ENCODE measurements at regions not wholly inside any gene's neighbourhood (a gene's known extent, or its start where the extent isn't known, plus 50 kb on each side); places are given as distances from the start of the nearest gene placed in this dataset.

GRCh38 chr5:82387001-82387818, 109.1 kb upstream of the RPS23 start:
- FAIRE-seq = peak; percentile 76

DNA sequence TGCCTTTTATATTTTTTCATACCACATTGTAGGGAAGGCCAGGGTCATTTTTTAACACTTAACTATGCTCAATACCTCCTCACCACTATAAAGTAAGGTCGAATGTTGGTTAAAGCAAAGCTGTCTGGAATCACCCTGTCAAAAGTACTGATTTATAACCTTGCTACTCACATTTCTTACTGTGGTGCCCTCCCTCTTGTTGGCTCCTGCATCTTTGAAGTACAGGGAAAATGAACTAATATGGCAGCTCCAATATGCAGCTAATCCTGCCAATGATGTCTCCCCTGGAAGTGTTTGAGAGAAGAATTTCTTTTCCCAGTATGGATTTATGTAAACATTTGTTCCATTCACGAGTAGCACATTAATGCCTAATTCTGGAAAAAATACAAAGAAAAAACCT, 108.4 kb upstream of the RPS23 start:
- FAIRE-seq = no peak

DNA sequence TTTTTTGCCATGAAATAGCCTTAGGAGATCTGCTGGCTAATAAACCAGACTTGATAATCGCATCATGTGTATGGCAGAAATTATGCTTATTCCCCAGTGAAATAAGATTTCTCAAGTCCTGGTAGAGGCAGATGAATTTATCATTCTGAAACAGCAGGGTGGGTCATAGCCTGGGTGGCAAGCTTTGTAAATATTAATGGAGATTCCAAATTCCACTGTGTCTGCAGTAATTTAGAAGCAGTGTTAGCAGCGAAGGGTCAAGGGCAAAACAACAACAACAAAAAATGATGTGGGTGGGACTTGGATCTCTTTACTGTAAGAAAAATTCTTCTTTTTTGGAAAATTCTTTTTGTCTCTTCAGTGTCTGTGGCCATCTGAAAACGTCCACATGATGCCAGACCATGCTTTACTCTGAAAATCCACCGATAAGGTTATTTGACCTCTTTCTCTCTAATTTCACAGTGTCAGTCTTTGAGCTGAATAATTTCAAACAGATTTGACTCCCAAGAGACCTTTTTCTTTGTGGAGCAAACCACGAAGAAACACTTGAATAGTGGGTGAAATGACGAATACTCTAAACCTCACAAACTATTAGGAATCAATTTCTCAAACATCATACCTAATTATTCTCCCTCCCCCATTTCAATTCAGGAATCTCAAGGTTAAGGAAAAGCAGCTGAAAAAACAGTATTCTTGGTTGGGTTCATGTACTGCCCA, 106.0 kb upstream of the RPS23 start:
- peak; percentile 53 for FAIRE-seq

- FAIRE-seq = no peak
Observed at GRCh38 chr5:82381591-82381990, 103.4 kb upstream of the RPS23 start.

- FAIRE-seq = no peak
Observed at GRCh38 chr5:82376307-82376706, 98.2 kb upstream of the RPS23 start.

DNA sequence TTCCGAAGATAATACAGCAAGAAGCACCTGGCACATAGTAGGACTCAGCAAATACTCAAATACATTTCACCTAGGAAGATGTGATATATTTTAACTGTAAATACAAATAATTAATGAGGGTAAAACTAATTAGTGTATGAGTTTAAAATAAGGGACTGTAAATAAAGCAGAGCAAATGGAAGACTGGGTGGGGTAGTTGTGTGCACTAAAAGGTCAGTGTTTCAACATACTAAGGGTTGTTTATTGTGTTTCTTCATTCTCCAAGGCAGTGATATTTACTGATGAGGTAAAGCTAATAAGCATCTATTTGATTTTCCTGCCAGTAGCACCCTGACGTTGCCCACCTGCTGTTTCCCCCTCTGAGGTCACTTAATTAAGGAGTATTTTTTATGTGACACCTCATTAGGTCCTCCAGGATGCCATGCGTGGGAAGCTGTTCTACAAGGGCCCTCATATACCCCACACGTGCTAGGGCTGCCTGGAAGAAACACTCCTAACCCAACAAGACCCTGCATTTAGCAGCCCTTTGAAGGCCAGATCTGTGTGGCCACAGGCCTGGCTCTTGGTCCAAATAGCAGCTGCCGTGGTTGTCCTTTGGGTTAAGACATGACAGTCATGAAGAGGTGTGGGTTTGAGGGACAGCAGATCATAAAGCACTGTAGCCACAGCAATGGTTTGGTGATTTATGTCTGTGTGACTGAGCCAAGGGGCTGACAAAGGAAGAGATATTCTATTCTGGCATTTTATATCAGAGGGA, 97.5 kb upstream of the RPS23 start:
- no peak for FAIRE-seq

- no peak for FAIRE-seq
Observed at GRCh38 chr5:82374637-82375036, 96.5 kb upstream of the RPS23 start.

DNA sequence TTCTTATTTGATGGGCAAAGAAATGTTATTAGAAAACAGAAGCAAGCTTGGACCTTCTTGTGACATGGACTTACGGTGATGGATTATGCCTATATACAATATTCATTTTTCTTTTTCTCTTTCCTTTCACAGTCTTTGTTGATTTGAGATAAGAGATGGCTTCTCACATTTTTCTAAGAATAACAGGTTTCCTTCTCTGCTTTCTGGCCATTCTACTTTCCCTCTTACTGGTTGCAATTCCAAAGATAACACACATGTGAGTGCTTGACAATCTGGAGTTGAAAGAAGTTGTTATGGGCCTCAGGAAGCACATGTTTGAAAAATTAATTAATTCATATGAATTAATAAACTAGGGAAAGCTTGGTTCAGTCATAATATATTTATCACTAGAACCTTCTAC, 89.8 kb upstream of the RPS23 start:
- FAIRE-seq = no peak

DNA sequence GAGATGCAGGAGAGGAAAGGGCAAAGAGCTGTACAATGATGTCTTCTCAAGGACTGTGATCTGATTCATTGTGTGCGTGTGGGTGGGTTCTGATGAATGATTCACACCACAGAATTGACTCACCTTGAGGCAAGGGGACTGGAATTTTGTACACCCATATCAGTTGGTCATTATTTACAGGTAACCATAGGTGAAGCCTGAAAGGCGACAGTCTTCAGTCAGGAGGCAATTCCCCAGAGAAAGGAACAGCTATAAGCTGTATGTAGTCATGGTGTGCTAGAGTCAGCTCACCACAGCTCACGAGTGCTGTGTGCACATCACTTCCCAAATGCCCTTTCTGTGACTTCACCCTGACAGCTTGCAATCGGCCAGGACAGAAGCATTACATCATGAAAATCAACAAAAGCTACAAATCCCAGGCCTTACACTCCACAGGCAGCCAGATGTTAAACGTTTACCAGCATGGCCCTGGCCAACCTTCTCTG, 87.6 kb upstream of the RPS23 start:
- no peak for FAIRE-seq

DNA sequence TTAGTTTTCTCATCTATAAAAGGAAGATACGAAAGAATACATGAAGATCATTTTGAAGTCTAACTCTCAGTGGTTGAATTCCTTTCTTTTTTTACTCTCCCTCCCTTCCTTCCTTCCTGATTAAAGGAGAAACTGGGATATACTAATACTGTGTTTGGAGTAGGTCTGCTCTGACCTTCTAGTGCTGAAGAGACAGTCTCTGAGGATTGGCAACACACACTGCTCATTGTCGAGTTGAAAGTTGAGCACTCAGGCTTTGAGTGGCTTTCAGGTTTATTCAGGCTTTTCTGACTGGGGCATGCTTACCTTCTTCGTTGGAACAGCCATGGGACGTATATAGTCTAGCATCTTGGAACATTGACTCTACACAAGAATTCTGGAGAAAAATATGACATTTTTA, 86.9 kb upstream of the RPS23 start:
- FAIRE-seq = no peak

DNA sequence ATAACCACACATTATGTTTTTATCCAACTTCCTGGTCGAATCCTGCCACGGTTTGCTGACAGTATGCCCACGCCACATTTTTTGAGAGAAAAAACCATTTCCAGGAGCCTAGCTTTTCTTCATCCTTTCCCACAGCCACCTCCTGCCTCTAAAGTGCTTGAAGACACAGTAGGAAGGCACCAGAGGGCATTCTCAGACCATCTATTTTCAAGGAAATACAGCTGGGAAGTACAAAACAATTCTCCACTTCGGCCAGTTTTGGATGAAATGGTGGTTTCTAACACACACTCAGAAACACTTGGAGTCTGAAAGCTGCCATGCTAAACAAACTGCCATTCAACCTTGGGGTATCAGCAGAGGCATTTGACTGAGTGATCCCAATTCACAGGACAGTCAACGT, 86.3 kb upstream of the RPS23 start:
- FAIRE-seq = peak; percentile 39

GRCh38 chr5:82363524-82363923, 85.4 kb upstream of the RPS23 start:
- no peak for FAIRE-seq

- no peak for FAIRE-seq
Observed at GRCh38 chr5:82362636-82363035, 84.5 kb upstream of the RPS23 start.

DNA sequence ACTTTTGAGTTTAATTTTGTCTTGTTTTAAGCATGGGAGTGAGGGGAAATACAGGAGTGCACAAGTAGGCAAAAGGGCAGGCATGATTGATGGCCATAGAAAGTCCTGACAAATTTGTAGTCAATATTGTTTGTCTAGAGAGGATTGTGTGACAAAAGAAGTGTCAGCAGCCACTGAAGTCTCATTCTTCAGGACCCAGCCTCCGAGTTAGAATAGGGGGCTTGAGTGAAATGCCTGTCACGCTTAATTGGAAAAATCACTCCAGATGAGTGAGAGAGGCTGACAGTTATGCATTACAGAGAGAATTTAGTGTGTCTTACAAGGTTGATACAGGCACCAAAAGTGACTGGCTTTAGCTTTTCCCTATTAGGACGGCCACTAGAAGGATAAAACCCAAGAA, 81.9 kb upstream of the RPS23 start:
- no peak for FAIRE-seq

GRCh38 chr5:82359272-82359671, 81.1 kb upstream of the RPS23 start:
- no peak for FAIRE-seq

- no peak for FAIRE-seq
Observed at GRCh38 chr5:82358457-82358856, 80.3 kb upstream of the RPS23 start.

DNA sequence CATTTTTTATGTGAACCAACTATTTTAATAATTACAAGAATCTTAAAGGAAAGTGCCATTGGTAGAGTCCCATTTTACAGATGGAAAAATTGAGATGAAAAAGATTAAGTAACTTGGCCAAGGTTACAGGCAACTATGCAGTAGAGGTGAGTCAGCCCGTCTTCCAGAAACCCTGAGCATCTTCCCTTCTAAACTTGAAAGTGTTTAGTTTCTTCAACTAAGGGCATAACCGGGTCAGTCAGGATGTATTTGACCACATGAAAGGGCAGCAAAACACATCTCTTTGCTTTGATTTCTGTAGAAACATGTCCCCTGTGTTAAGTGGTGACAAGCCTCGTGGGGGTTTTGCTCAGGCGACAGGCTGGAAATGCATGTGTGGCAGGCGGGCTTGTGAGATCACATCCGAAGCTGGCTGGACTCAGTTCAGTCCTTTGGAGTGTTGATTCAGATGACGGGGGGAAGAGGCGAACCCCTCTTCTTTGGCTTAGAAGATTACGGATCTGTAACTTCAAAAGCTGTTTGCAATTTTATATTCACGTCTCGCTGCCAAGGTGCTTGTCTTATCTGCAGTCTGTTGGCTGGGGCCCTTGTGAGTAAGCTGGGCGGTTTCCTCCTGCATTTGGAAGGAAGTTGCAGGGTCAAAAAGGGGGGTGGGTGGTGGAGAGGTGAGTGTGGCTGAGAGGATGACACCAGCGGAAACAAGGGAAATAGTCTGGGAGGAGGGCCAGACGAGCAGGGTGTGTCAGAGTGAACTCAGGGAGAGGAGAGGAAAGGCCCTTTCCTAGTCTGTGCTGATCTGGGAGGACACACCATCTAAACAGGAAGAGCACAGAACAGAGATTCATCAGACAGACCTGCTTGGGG, 78.9 kb upstream of the RPS23 start:
- FAIRE-seq = peak; percentile 33

DNA sequence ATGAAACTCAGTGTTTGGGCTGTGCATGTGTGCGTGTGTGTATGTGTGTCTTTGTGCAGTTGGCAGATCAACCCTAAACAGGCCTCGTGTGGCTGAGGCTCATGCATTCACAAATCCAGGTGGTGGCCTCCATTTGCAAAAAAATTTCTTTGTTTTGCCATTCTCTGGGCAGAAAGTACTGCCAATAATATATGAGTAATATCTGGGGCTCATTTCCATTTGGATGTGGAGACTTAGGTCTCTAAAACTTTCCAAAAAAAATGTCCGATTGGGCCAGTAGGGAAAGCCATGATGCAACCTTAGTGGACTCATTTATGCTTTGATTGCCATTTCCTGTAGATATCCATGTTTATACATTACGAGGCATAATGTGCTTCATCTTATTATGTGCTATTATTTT, 77.9 kb upstream of the RPS23 start:
- FAIRE-seq = no peak

- no peak for FAIRE-seq
Observed at GRCh38 chr5:82355496-82355895, 77.3 kb upstream of the RPS23 start.

DNA sequence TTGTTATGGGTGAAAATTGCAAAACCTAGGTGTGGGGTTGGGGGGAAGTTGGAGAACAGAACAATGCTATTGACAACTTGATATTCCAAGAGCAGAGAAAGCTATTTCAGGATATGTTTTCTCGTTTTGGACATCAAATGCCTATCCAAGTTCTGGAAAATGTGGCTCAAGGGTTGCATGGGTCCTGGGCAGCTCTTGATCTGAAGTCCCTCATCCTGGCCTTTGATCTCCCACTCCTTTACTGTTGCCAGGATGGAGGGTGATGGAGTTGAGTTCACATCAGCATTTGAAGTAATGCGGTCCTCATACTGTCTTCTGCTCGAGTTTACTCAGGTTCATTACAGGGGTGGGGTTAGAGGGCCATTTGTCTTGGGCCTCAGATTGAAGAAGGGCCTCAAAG, 76.9 kb upstream of the RPS23 start:
- no peak for FAIRE-seq

GRCh38 chr5:82354543-82354942, 76.4 kb upstream of the RPS23 start:
- FAIRE-seq = no peak

- FAIRE-seq = no peak
Observed at GRCh38 chr5:82353522-82353921, 75.4 kb upstream of the RPS23 start.

Measured in endometrium (tissue), 2 donors.